Neural cell (in vitro differentiated cells): ENCODE measurements at regions not wholly inside any gene's neighbourhood (a gene's known extent, or its start where the extent isn't known, plus 50 kb on each side); places are given as distances from the start of the nearest gene placed in this dataset.

ENCODE experiments used
- CTCF ChIP-seq: fragments of 450-650 bp; IDR thresholded peaks from 2 replicates; pipeline ENCODE4 v1.5.1; 2014; ENCODE audit warnings: antibody characterized with exemption, mild to moderate bottlenecking, moderate library complexity; ENCODE audit not compliant: poor library complexity, severe bottlenecking
- EZH2 ChIP-seq: fragments of 200-600, 300-800 bp; shearing (Covaris generic), sonication (generic); IDR thresholded peaks from 2 replicates; pipeline ENCODE4 v1.6.1; 2014; ENCODE audit warnings: antibody characterized with exemption, low read length, borderline replicate concordance, mild to moderate bottlenecking; ENCODE audit not compliant: insufficient read depth, poor library complexity, severe bottlenecking
- MXI1 ChIP-seq: fragments of 450-650 bp; conservative IDR thresholded peaks from 2 replicates; pipeline ENCODE4 v1.6.1; 2014; ENCODE audit warnings: antibody characterized with exemption, mild to moderate bottlenecking; ENCODE audit not compliant: poor library complexity, severe bottlenecking
- POLR2AphosphoS5 ChIP-seq: IDR thresholded peaks from 2 replicates; pipeline ENCODE4 v1.6.1; 2012
- RAD21 ChIP-seq: fragments of 450-650 bp; conservative IDR thresholded peaks from 2 replicates; pipeline ENCODE4 v1.6.1; 2014; ENCODE audit warnings: antibody characterized with exemption, mild to moderate bottlenecking, moderate library complexity
- REST ChIP-seq: IDR thresholded peaks from 2 replicates; pipeline ENCODE4 v1.6.1; 2012; ENCODE audit warnings: borderline replicate concordance

- TF ChIP-seq CTCF (no peak), RAD21 (no peak), REST (no peak), MXI1 (no peak), EZH2 (no peak), POLR2AphosphoS5 (no peak)
Observed at GRCh38 chr5:159409801-159410200, 79.5 kb upstream of the IL12B start.
